ENCODE measurements at regions not wholly inside any gene's neighbourhood (a gene's known extent, or its start where the extent isn't known, plus 50 kb on each side); places are given as distances from the start of the nearest gene placed in this dataset.

DNA sequence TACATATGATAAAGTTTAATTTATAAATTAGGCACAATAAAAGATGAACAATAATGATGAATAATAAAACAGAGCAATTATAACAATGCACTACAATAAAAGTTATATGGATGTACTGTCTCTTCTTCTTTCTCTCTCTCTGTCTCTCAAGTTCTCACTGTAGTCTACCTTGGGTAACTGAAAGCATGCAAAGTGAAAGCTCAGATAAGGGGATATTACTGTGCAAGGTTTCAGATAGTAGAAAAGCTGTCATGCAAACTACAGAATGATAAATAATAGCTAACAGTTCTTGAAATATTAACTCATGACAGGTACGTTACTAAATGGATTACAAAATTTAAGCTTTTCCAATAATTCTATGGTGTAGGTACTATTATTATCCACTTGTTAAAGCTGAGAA, 311.9 kb upstream of the PRDM1 start:
- TF ChIP-seq, protein P1, sequence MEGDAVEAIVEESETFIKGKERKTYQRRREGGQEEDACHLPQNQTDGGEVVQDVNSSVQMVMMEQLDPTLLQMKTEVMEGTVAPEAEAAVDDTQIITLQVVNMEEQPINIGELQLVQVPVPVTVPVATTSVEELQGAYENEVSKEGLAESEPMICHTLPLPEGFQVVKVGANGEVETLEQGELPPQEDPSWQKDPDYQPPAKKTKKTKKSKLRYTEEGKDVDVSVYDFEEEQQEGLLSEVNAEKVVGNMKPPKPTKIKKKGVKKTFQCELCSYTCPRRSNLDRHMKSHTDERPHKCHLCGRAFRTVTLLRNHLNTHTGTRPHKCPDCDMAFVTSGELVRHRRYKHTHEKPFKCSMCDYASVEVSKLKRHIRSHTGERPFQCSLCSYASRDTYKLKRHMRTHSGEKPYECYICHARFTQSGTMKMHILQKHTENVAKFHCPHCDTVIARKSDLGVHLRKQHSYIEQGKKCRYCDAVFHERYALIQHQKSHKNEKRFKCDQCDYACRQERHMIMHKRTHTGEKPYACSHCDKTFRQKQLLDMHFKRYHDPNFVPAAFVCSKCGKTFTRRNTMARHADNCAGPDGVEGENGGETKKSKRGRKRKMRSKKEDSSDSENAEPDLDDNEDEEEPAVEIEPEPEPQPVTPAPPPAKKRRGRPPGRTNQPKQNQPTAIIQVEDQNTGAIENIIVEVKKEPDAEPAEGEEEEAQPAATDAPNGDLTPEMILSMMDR (IDR thresholded peaks at IDR 0.05; ENCODE audit: low read depth, low read length), result no peak
- TF ChIP-seq EZH2phosphoT487 (IDR thresholded peaks at IDR 0.05; ENCODE audit: low read depth), result no peak
